Peyer's patch (tissue), 4 donors: ENCODE measurements at regions not wholly inside any gene's neighbourhood (a gene's known extent, or its start where the extent isn't known, plus 50 kb on each side); places are given as distances from the start of the nearest gene placed in this dataset.

Experiments
- POLR2A ChIP-seq, 2 donors: fragments of 450-650 bp; IDR thresholded peaks; one replicate each; pipeline ENCODE4 v1.5.1; 2017; ENCODE audit warnings: antibody characterized with exemption in 2 of 2, mild to moderate bottlenecking in 2 of 2, moderate library complexity in 2 of 2
- TF ChIP-seq, protein P1 (sequence below), 6 experiments: fragments of 450-650 bp in 4 of 6; fragments of 200-600 bp in 2 of 6; sonication (generic) in 1 of 6; IDR thresholded peaks; one replicate each; pipeline ENCODE4 v1.5.1; 2017 to 2019; ENCODE audit warnings: antibody characterized with exemption in 6 of 6, mild to moderate bottlenecking in 3 of 6, moderate library complexity in 1 of 6

DNA sequence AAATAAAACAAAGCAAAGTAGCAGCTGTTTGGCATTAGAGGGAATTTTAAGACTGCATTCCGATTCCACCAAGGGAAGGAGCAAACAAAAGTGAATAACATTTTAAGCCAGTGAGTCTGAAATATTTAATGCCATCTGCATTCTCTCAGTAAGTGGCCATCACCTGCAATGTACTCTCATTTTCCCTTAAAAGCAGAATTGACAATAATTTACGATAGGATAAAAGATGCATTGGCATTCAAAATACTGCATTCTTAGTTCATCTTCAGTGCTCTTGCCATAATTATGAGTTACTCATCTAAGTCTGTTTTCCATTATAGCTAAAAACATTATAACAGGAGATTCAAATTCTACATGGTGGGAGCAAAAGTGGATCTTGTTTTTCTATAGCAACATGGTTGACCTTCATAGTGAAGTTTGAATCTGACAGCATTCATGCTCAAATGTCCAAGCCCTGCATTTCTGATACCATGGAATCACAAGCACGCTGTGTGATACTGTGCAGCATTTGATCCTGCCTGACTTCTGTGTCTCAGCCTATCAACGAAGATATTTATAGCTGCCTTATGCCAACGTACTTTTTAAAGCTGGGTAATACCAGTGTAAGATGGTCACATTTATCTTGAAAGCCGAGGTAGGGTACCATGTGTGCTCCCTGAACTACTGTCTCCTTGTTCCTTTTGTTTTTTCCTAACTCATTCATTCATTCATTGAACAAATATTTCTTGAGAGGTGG is 355.3 kb upstream of the IGFBP7 start:
- TF ChIP-seq, protein P1, sequence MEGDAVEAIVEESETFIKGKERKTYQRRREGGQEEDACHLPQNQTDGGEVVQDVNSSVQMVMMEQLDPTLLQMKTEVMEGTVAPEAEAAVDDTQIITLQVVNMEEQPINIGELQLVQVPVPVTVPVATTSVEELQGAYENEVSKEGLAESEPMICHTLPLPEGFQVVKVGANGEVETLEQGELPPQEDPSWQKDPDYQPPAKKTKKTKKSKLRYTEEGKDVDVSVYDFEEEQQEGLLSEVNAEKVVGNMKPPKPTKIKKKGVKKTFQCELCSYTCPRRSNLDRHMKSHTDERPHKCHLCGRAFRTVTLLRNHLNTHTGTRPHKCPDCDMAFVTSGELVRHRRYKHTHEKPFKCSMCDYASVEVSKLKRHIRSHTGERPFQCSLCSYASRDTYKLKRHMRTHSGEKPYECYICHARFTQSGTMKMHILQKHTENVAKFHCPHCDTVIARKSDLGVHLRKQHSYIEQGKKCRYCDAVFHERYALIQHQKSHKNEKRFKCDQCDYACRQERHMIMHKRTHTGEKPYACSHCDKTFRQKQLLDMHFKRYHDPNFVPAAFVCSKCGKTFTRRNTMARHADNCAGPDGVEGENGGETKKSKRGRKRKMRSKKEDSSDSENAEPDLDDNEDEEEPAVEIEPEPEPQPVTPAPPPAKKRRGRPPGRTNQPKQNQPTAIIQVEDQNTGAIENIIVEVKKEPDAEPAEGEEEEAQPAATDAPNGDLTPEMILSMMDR (IDR thresholded peaks at IDR 0.05), result no peak
- TF ChIP-seq POLR2A (IDR thresholded peaks at IDR 0.05), result no peak
